HG03342 (cell line): ENCODE measurements at regions not wholly inside any gene's neighbourhood (a gene's known extent, or its start where the extent isn't known, plus 50 kb on each side); places are given as distances from the start of the nearest gene placed in this dataset.
"Not testable (repeated sequence)": the region's sequence is repeated elsewhere in the genome, so short reads cannot be mapped to it uniquely, and the experiment has no call there.

Source experiments
- ATAC-seq: cut with Tn5 transposase; IDR thresholded peaks from one replicate; pipeline ENCODE4 v1.9.1; 2021; ENCODE audit warnings: mild to moderate bottlenecking, moderate library complexity; ENCODE audit not compliant: unreplicated experiment

- no peak for ATAC-seq
Measured at GRCh38 chr15:36133742-36134141, 445.7 kb upstream of the CDIN1 start.

- ATAC-seq, result no peak
Measured at GRCh38 chr15:36136049-36136448, 443.4 kb upstream of the CDIN1 start.

GRCh38 chr15:36152936-36153335 is 426.5 kb upstream of the CDIN1 start:
- no peak for ATAC-seq

- no peak for ATAC-seq
Measured at GRCh38 chr15:36156879-36157427, 422.5 kb upstream of the CDIN1 start.

GRCh38 chr15:36160351-36160750 is 419.1 kb upstream of the CDIN1 start:
- no peak for ATAC-seq

GRCh38 chr15:36161108-36161507 is 418.3 kb upstream of the CDIN1 start:
- ATAC-seq, result no peak

- no peak for ATAC-seq
Measured at GRCh38 chr15:36161771-36162212, 417.6 kb upstream of the CDIN1 start.

- ATAC-seq, result not testable (repeated sequence)
Measured at GRCh38 chr15:36163983-36164382, 415.4 kb upstream of the CDIN1 start.

- ATAC-seq, result no peak
Measured at GRCh38 chr15:36172955-36173354, 406.5 kb upstream of the CDIN1 start.

- no peak for ATAC-seq
Measured at GRCh38 chr15:36175186-36175740, 404.2 kb upstream of the CDIN1 start.

GRCh38 chr15:36175741-36176291 is 403.6 kb upstream of the CDIN1 start:
- ATAC-seq, result no peak

GRCh38 chr15:36177590-36178302 is 401.7 kb upstream of the CDIN1 start:
- ATAC-seq, result no peak

GRCh38 chr15:36178303-36178633 is 401.2 kb upstream of the CDIN1 start:
- ATAC-seq, result no peak

- ATAC-seq, result no peak
Measured at GRCh38 chr15:36183201-36183600, 396.2 kb upstream of the CDIN1 start.

GRCh38 chr15:36185438-36185837 is 394.0 kb upstream of the CDIN1 start:
- no peak for ATAC-seq

- ATAC-seq, result no peak
Measured at GRCh38 chr15:36185845-36186244, 393.6 kb upstream of the CDIN1 start.

- no peak for ATAC-seq
Measured at GRCh38 chr15:36186376-36186775, 393.1 kb upstream of the CDIN1 start.

GRCh38 chr15:36191459-36191858 is 388.0 kb upstream of the CDIN1 start:
- ATAC-seq, result no peak

- ATAC-seq, result not testable (repeated sequence)
Measured at GRCh38 chr15:36195361-36196007, 383.9 kb upstream of the CDIN1 start.

- no peak for ATAC-seq
Measured at GRCh38 chr15:36208868-36209582, 370.4 kb upstream of the CDIN1 start.

- no peak for ATAC-seq
Measured at GRCh38 chr15:36210426-36210825, 369.0 kb upstream of the CDIN1 start.
